ENCODE measurements at regions not wholly inside any gene's neighbourhood (a gene's known extent, or its start where the extent isn't known, plus 50 kb on each side); places are given as distances from the start of the nearest gene placed in this dataset.

GRCh38 chr2:386406-387103 lies 98.7 kb upstream of the ALKAL2 start:
- Histone ChIP-seq H3K4me3 (ENCODE audit: low read depth, low read length) (no peak overlapping the region), H3K27me3 (ENCODE audit: control insufficient read depth, insufficient read depth, low read length) (no peaks in the 10 kb centered on the region), H3K36me3 (ENCODE audit: control insufficient read depth, insufficient read depth, low read length) (no peaks in the 10 kb centered on the region)
- DNase-seq (ENCODE audit: low read depth) (no peak), FAIRE-seq (no peak)
- no peak for TF ChIP-seq CTCF (IDR thresholded peaks at IDR 0.05; ENCODE audit: insufficient read depth, low read length, severe bottlenecking)

GRCh38 chr2:385785-386184 lies 97.9 kb upstream of the ALKAL2 start:
- FAIRE-seq = no peak
- Histone ChIP-seq H3K27me3 (ENCODE audit: control insufficient read depth, insufficient read depth, low read length) (no peaks in the 10 kb centered on the region), H3K36me3 (ENCODE audit: control insufficient read depth, insufficient read depth, low read length) (no peaks in the 10 kb centered on the region), H3K4me3 (ENCODE audit: low read depth, low read length) (no peak overlapping the region)
- TF ChIP-seq CTCF (IDR thresholded peaks at IDR 0.05; ENCODE audit: insufficient read depth, low read length, severe bottlenecking) = no peak
- DNase-seq (ENCODE audit: low read depth) = no peak

- FAIRE-seq = no peak
- H3K27me3 ChIP-seq (ENCODE audit: control insufficient read depth, insufficient read depth, low read length) = no peaks in the 10 kb centered on the region
- no peak overlapping the region for H3K4me3 ChIP-seq (ENCODE audit: low read depth, low read length)
- no peak for DNase-seq (ENCODE audit: low read depth)
- TF ChIP-seq CTCF (IDR thresholded peaks at IDR 0.05; ENCODE audit: insufficient read depth, low read length, severe bottlenecking) = no peak
- no peaks in the 10 kb centered on the region for H3K36me3 ChIP-seq (ENCODE audit: control insufficient read depth, insufficient read depth, low read length)
Measured at GRCh38 chr2:385061-385460, 97.2 kb upstream of the ALKAL2 start.

- no peaks in the 10 kb centered on the region for H3K27me3 ChIP-seq (ENCODE audit: control insufficient read depth, insufficient read depth, low read length)
- DNase-seq (ENCODE audit: low read depth) (no peak), FAIRE-seq (no peak)
- no peak overlapping the region for H3K4me3 ChIP-seq (ENCODE audit: low read depth, low read length)
- no peak for TF ChIP-seq CTCF (IDR thresholded peaks at IDR 0.05; ENCODE audit: insufficient read depth, low read length, severe bottlenecking)
- no peaks in the 10 kb centered on the region for H3K36me3 ChIP-seq (ENCODE audit: control insufficient read depth, insufficient read depth, low read length)
Measured at GRCh38 chr2:383888-384287, 96.0 kb upstream of the ALKAL2 start.

- no peak for FAIRE-seq
- DNase-seq (ENCODE audit: low read depth) = no peak
- no peak for TF ChIP-seq CTCF (IDR thresholded peaks at IDR 0.05; ENCODE audit: insufficient read depth, low read length, severe bottlenecking)
- no peaks in the 10 kb centered on the region for H3K27me3 ChIP-seq (ENCODE audit: control insufficient read depth, insufficient read depth, low read length)
- H3K4me3 ChIP-seq (ENCODE audit: low read depth, low read length) = no peak overlapping the region
- H3K36me3 ChIP-seq (ENCODE audit: control insufficient read depth, insufficient read depth, low read length) = no peaks in the 10 kb centered on the region
Measured at GRCh38 chr2:383178-383577, 95.3 kb upstream of the ALKAL2 start.

GRCh38 chr2:382728-383022 lies 94.8 kb upstream of the ALKAL2 start:
- DNase-seq (ENCODE audit: low read depth) (no peak), FAIRE-seq (no peak)
- H3K27me3 ChIP-seq (ENCODE audit: control insufficient read depth, insufficient read depth, low read length) = no peaks in the 10 kb centered on the region
- TF ChIP-seq CTCF (IDR thresholded peaks at IDR 0.05; ENCODE audit: insufficient read depth, low read length, severe bottlenecking) = no peak
- H3K36me3 ChIP-seq (ENCODE audit: control insufficient read depth, insufficient read depth, low read length) = no peaks in the 10 kb centered on the region
- H3K4me3 ChIP-seq (ENCODE audit: low read depth, low read length) = no peak overlapping the region
